SK-N-SH (cell line): ENCODE measurements at regions not wholly inside any gene's neighbourhood (a gene's known extent, or its start where the extent isn't known, plus 50 kb on each side); places are given as distances from the start of the nearest gene placed in this dataset.

Experiments
- CTCF ChIA-PET: fragments of 300-600, 350-600 bp; formaldehyde crosslinking; extraction: SDS; loops from one replicate; lab custom pipeline; 2021; lab: Yijun Ruan, JAX
- POLR2A ChIA-PET: fragments of 350-600 bp; sonication (Branson Sonifier 250); formaldehyde crosslinking; extraction: SDS; loops from one replicate; lab custom pipeline; 2020; ENCODE audit warnings: antibody characterized with exemption, inconsistent platforms; lab: Yijun Ruan, JAX
- DNase-seq: peaks from one replicate; pipeline ENCODE4 v3.0.0; 2012
- H2AFZ ChIP-seq: fragments of 200-600 bp; sonication (generic); 2 replicates; pipeline ENCODE4 v1.8.1; 2016; ENCODE audit warnings: antibody characterized with exemption, mild to moderate bottlenecking, low read depth
- H3F3A ChIP-seq: fragments of 200-600 bp; sonication (generic); replicated peaks from 2 replicates; pipeline ENCODE3; 2016; ENCODE audit warnings: antibody characterized with exemption, mild to moderate bottlenecking; ENCODE audit not compliant: insufficient read depth
- H3K27ac ChIP-seq, 2 experiments: fragments of 200-500 bp in 1 of 2; fragments of 200-600 bp in 1 of 2; sonication (Bioruptor generic) in 1 of 2; sonication (generic), shearing (Covaris generic) in 1 of 2; 2 replicates each; pipeline versions ENCODE4 v1.5.1 to v1.6.1; 2014 to 2016; ENCODE audit warnings: low read depth in 2 of 2, inconsistent platforms in 1 of 2, low read length in 1 of 2, mild to moderate bottlenecking in 1 of 2, mixed read lengths in 1 of 2
- H3K27me3 ChIP-seq: fragments of 200-600 bp; sonication (generic), shearing (Covaris generic); 2 replicates; pipeline ENCODE4 v1.6.1; 2016; ENCODE audit warnings: mixed run types; ENCODE audit not compliant: insufficient read depth
- H3K36me3 ChIP-seq, 2 experiments: fragments of 200-500 bp in 1 of 2; fragments of 200-600 bp in 1 of 2; sonication (Bioruptor generic) in 1 of 2; sonication (generic) in 1 of 2; replicated peaks in 1 of 2; 2 replicates each; pipeline versions ENCODE3 to v1.5.1; 2014 to 2016; ENCODE audit warnings: low read length in 1 of 2, mild to moderate bottlenecking in 1 of 2; ENCODE audit not compliant: insufficient read depth in 2 of 2, control insufficient read depth in 1 of 2
- H3K4me1 ChIP-seq, 2 experiments: fragments of 200-500 bp in 1 of 2; fragments of 200-600 bp in 1 of 2; sonication (Bioruptor generic) in 1 of 2; sonication (generic), shearing (Covaris generic) in 1 of 2; 2 replicates each; pipeline versions ENCODE4 v1.5.1 to v1.6.1; 2014 to 2016; ENCODE audit warnings: low read depth in 1 of 2, low read length in 1 of 2, mixed run types in 1 of 2; ENCODE audit not compliant: insufficient read depth in 2 of 2, control insufficient read depth in 1 of 2
- H3K4me2 ChIP-seq: fragments of 200-600 bp; sonication (generic), shearing (Covaris generic); 2 replicates; pipeline ENCODE4 v1.6.1; 2017; ENCODE audit warnings: mixed run types
- H3K4me3 ChIP-seq, 2 experiments: fragments of 200-500 bp in 1 of 2; fragments of 200-600 bp in 1 of 2; sonication (Bioruptor generic) in 1 of 2; sonication (generic), shearing (Covaris generic) in 1 of 2; 2 replicates each; pipeline versions ENCODE4 v1.5.1 to v1.8.1; 2014 to 2016; ENCODE audit warnings: low read depth in 2 of 2, inconsistent platforms in 1 of 2, low read length in 1 of 2, mild to moderate bottlenecking in 1 of 2, mixed read lengths in 1 of 2, moderate library complexity in 1 of 2
- H3K79me2 ChIP-seq: fragments of 200-600 bp; sonication (generic); 2 replicates; pipeline ENCODE4 v1.8.1; 2017; ENCODE audit warnings: mild to moderate bottlenecking; ENCODE audit not compliant: insufficient read depth
- H3K9ac ChIP-seq: fragments of 200-600 bp; sonication (generic); 2 replicates; pipeline ENCODE4 v1.6.1; 2017; ENCODE audit warnings: mixed run types
- H3K9me2 ChIP-seq: fragments of 200-600 bp; sonication (generic); 2 replicates; pipeline ENCODE4 v1.6.1; 2017; ENCODE audit warnings: mixed run types
- H3K9me3 ChIP-seq: fragments of 200-600 bp; sonication (generic); 2 replicates; pipeline ENCODE4 v1.6.1; 2017; ENCODE audit warnings: mixed run types, mild to moderate bottlenecking, moderate library complexity
- H4K20me1 ChIP-seq: fragments of 200-600 bp; sonication (generic); 2 replicates; pipeline ENCODE4 v1.6.1; 2017; ENCODE audit warnings: mild to moderate bottlenecking, mixed run types; ENCODE audit not compliant: insufficient read depth
- CHD2 ChIP-seq: fragments of 150-350 bp; IDR thresholded peaks from 2 replicates; pipeline ENCODE4 v1.6.1; 2018; ENCODE audit warnings: low read length; ENCODE audit not compliant: partially characterized antibody
- CTCF ChIP-seq: fragments of 200-600 bp; sonication (generic); IDR thresholded peaks from 2 replicates; pipeline ENCODE4 v1.6.1; 2017; ENCODE audit warnings: antibody characterized with exemption, mild to moderate bottlenecking, moderate library complexity
- EP300 ChIP-seq, 2 experiments: IDR thresholded peaks; 2 replicates each; pipeline versions ENCODE4 v1.4.0 to v1.6.1; 2012; ENCODE audit warnings: borderline replicate concordance in 1 of 2, low read depth in 1 of 2, low read length in 1 of 2
- FOSL2 ChIP-seq: IDR thresholded peaks from 2 replicates; pipeline ENCODE4 v1.4.0; 2012; ENCODE audit warnings: low read depth, mild to moderate bottlenecking, moderate library complexity, borderline replicate concordance
- FOXJ3 ChIP-seq: sonication (generic); formaldehyde crosslinking; IDR thresholded peaks from 2 replicates; pipeline ENCODE4 v1.5.1; 2020; ENCODE audit warnings: mild to moderate bottlenecking, missing genetic modification reagents
- FOXM1 ChIP-seq: IDR thresholded peaks from 2 replicates; pipeline ENCODE4 v1.4.0; 2012; ENCODE audit warnings: low read depth, mild to moderate bottlenecking
- GABPA ChIP-seq: IDR thresholded peaks from 2 replicates; pipeline ENCODE4 v1.4.0; 2012; ENCODE audit warnings: low read depth, mild to moderate bottlenecking
- GATA2 ChIP-seq: sonication (generic); formaldehyde crosslinking; IDR thresholded peaks from 2 replicates; pipeline ENCODE4 v1.5.0; 2020; ENCODE audit warnings: mild to moderate bottlenecking, missing genetic modification reagents
- JUND ChIP-seq: IDR thresholded peaks from 2 replicates; pipeline ENCODE4 v1.4.0; 2012
- MAX ChIP-seq: IDR thresholded peaks from 2 replicates; pipeline ENCODE4 v1.4.0; 2012; ENCODE audit warnings: low read depth
- MXI1 ChIP-seq: IDR thresholded peaks from 2 replicates; pipeline ENCODE4 v1.6.1; 2012; ENCODE audit warnings: mild to moderate bottlenecking, low read depth, low read length, improper control_type of control experiment
- NFIC ChIP-seq: IDR thresholded peaks from 2 replicates; pipeline ENCODE4 v1.4.0; 2012; ENCODE audit warnings: borderline replicate concordance
- NRF1 ChIP-seq: IDR thresholded peaks from 2 replicates; pipeline ENCODE4 v1.6.1; 2012; ENCODE audit warnings: low read depth, mild to moderate bottlenecking, low read length
- POLR2AphosphoS5 ChIP-seq: IDR thresholded peaks from 2 replicates; pipeline ENCODE4 v1.6.1; 2012; ENCODE audit warnings: low read depth, low read length
- RAD21 ChIP-seq: IDR thresholded peaks from 2 replicates; pipeline ENCODE4 v1.6.1; 2012; ENCODE audit warnings: mild to moderate bottlenecking, low read length
- RFX5 ChIP-seq: IDR thresholded peaks from 2 replicates; pipeline ENCODE4 v1.6.1; 2012; ENCODE audit warnings: mild to moderate bottlenecking, improper control_type of control experiment, low read length
- TCF12 ChIP-seq: IDR thresholded peaks from 2 replicates; pipeline ENCODE4 v1.4.0; 2012
- USF2 ChIP-seq: fragments of 150-350 bp; IDR thresholded peaks from 2 replicates; pipeline ENCODE4 v1.6.1; 2017; ENCODE audit warnings: antibody characterized with exemption, low read length, low read depth, borderline replicate concordance
- YY1 ChIP-seq: IDR thresholded peaks from 2 replicates; pipeline ENCODE4 v1.4.0; 2012; ENCODE audit warnings: low read depth, mild to moderate bottlenecking
- WGBS: methylation state at CpG from one replicate; pipeline ENCODE4 v1.1.6; 2017; ENCODE audit warnings: low lambda C conversion rate; 5-methylcytosine and 5-hydroxymethylcytosine counted together

- H3K9me2 ChIP-seq = no peaks in the 10 kb centered on the region
- H2AFZ ChIP-seq = no peak overlapping the region
- no peak overlapping the region for H3K9ac ChIP-seq
- H3K4me3 ChIP-seq = no peak overlapping the region
- H3K27me3 ChIP-seq = no peaks in the 10 kb centered on the region
- no peaks in the 10 kb centered on the region for H3K9me3 ChIP-seq
- TF ChIP-seq GATA2 (CRISPR knock-in tag) (no peak), JUND (no peak), FOSL2 (no peak), POLR2AphosphoS5 (no peak), RAD21 (no peak), CHD2 (no peak), NFIC (no peak), GABPA (no peak), FOXM1 (no peak), NRF1 (no peak), MAX (no peak), FOXJ3 (CRISPR knock-in tag) (no peak), TCF12 (no peak), USF2 (no peak), CTCF (no peak), EP300 (IDR thresholded peaks at IDR 0.05; ENCODE audit: borderline replicate concordance in 1 of 2, low read depth in 1 of 2, low read length in 1 of 2) (no peak), YY1 (no peak)
- ChIA-PET CTCF (no interaction called here), POLR2A (no interaction called here)
- no peaks in the 10 kb centered on the region for H3K36me3 ChIP-seq
- H3K4me2 ChIP-seq = no peak overlapping the region
- no peaks in the 10 kb centered on the region for H4K20me1 ChIP-seq
- DNase-seq = no peak
- H3K79me2 ChIP-seq = no peaks in the 10 kb centered on the region
- WGBS = 82% methylated on average over 4 of the region's 4 CpGs
- no peak overlapping the region for H3K27ac ChIP-seq
- peaks cover 2 to 3% of the 10 kb centered on the region in 2 experiments; a peak in 2 of 4 replicates for H3K4me1 ChIP-seq
- no peaks in the 10 kb centered on the region for H3F3A ChIP-seq
Measured at GRCh38 chr5:93099902-93100347, 481.1 kb downstream of the NR2F1-AS1 start.

GRCh38 chr5:93096561-93096960 is 484.5 kb downstream of the NR2F1-AS1 start:
- H3K9me3 ChIP-seq = no peaks in the 10 kb centered on the region
- no peak overlapping the region for H3K4me3 ChIP-seq
- 76% methylated on average over 1 of the region's 1 CpG for WGBS
- H3K79me2 ChIP-seq = no peaks in the 10 kb centered on the region
- no peaks in the 10 kb centered on the region for H4K20me1 ChIP-seq
- H3K4me1 ChIP-seq = peaks cover 3 to 4% of the 10 kb centered on the region in 2 experiments; a peak in 3 of 4 replicates
- H2AFZ ChIP-seq = no peak overlapping the region
- H3F3A ChIP-seq = no peaks in the 10 kb centered on the region
- no peak overlapping the region for H3K27ac ChIP-seq
- no peak for DNase-seq
- no peak overlapping the region for H3K9ac ChIP-seq
- no peaks in the 10 kb centered on the region for H3K9me2 ChIP-seq
- no peaks in the 10 kb centered on the region for H3K27me3 ChIP-seq
- TF ChIP-seq GATA2 (CRISPR knock-in tag) (no peak), EP300 (IDR thresholded peaks at IDR 0.05; ENCODE audit: borderline replicate concordance in 1 of 2, low read depth in 1 of 2, low read length in 1 of 2) (no peak), USF2 (no peak), POLR2AphosphoS5 (no peak), NRF1 (no peak), RAD21 (no peak), FOXJ3 (CRISPR knock-in tag) (no peak), NFIC (no peak), MXI1 (no peak), FOXM1 (no peak), RFX5 (no peak)
- H3K36me3 ChIP-seq = no peaks in the 10 kb centered on the region
- no peak overlapping the region for H3K4me2 ChIP-seq
- CTCF ChIA-PET = interaction anchor here (1.2 kb wide), 1 partner anchor 30 kb away, joined by 3 read pairs; no protein-coding TSS in a partner anchor
- POLR2A ChIA-PET = no interaction called here
